Mesodermal cell (in vitro differentiated cells): ENCODE measurements at regions not wholly inside any gene's neighbourhood (a gene's known extent, or its start where the extent isn't known, plus 50 kb on each side); places are given as distances from the start of the nearest gene placed in this dataset.
A peak's percentile ranks its signal among the peaks of the same experiment; 100 is the strongest.

ENCODE experiments used
- H3K27ac ChIP-seq: 2 replicates; pipeline ENCODE4 v1.7.0; 2013; ENCODE audit warnings: mild to moderate bottlenecking, low read depth, low read length, moderate library complexity; ENCODE audit not compliant: severe bottlenecking
- H3K36me3 ChIP-seq: 2 replicates; pipeline ENCODE4 v1.7.1; 2013; ENCODE audit warnings: mild to moderate bottlenecking, low read length, moderate library complexity; ENCODE audit not compliant: control insufficient read depth, insufficient read depth
- H3K4me1 ChIP-seq: one replicate; pipeline ENCODE4 v1.7.1; 2013; ENCODE audit warnings: mild to moderate bottlenecking, low read length; ENCODE audit not compliant: insufficient read depth, control insufficient read depth, poor library complexity, severe bottlenecking
- H3K4me3 ChIP-seq: 2 replicates; pipeline ENCODE4 v1.7.0; 2013; ENCODE audit warnings: low read length, control low read depth, mild to moderate bottlenecking; ENCODE audit not compliant: insufficient read depth, poor library complexity, severe bottlenecking; ENCODE audit errors: extremely low read depth
- H3K9me3 ChIP-seq: 2 replicates; pipeline ENCODE4 v1.7.1; 2013; ENCODE audit warnings: mild to moderate bottlenecking, low read length, moderate library complexity; ENCODE audit not compliant: control insufficient read depth
- WGBS, 2 experiments: methylation state at CpG; one replicate each; pipeline ENCODE4 v1.1.5; 2013; ENCODE audit warnings: missing lambda C conversion rate in 2 of 2; ENCODE audit not compliant: insufficient coverage in 2 of 2; 5-methylcytosine and 5-hydroxymethylcytosine counted together

DNA sequence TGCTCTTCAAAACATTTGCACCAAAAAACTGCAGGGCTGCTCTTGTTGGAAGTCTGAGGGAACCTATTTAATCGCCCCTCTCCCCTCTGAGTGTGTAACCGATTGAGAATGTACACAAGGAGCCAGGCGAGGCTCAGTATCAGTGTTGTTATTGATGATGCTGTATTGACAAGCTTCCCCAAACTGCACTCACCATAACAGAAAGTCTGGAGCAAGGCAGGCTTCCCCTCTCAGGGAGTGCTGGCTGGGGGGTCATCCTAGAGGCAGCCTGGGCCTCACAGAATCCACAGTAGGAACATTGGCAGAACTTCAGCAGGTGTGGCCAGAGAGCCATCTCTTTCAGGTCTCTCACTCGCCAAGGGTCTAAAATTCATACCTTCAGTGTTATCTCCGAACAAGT is 58.1 kb upstream of the TUNAR start:
- Histone ChIP-seq H3K4me3 (no peak overlapping the region), H3K9me3 (no peaks in the 10 kb centered on the region), H3K27ac (no peak overlapping the region), H3K36me3 (no peaks in the 10 kb centered on the region), H3K4me1 (peaks cover 4% of the 10 kb centered on the region)
- 100% methylated on average over 1 to 2 of the region's 5 CpGs for WGBS, 2 experiments

GRCh38 chr14:95817271-95817670 is 59.4 kb upstream of the TUNAR start:
- Histone ChIP-seq H3K36me3 (no peaks in the 10 kb centered on the region), H3K27ac (no peak overlapping the region)
- WGBS, 2 experiments: 60% methylated on average over 1 of the region's 2 CpGs; no CpG with 5 or more reads in 1 of the 2 experiments

DNA sequence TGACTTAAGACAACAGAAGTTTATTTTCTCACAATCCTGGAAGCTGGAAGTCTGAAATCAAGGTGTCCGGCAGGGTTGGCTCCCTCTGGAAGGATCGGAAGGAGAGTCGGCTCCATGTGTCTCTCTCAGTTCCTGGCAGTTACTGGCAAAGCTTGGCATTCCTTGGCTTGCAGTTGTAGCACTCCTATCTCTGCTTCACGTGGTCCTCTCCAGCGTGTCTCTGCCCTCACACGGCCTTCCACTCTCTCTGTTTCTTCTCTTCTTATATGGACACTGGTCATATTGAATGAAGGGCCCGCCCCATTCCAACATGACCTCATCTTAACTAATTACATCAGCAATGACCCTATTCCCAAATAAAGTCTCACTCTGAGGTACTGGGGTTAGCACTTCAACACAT is 60.1 kb upstream of the TUNAR start:
- no peak overlapping the region for H3K4me3 ChIP-seq
- H3K4me1 ChIP-seq: peaks cover 4% of the 10 kb centered on the region
- WGBS, 2 experiments: 81 to 91% methylated on average over 5 to 7 of the region's 7 CpGs
- no peaks in the 10 kb centered on the region for H3K36me3 ChIP-seq
- H3K27ac ChIP-seq: no peak overlapping the region
- H3K9me3 ChIP-seq: no peaks in the 10 kb centered on the region

More at GRCh38 chr14:95817271-95817670, 59.4 kb upstream of the TUNAR start:
- no peaks in the 10 kb centered on the region for H3K9me3 ChIP-seq
- peaks cover 4% of the 10 kb centered on the region for H3K4me1 ChIP-seq
- H3K4me3 ChIP-seq: no peak overlapping the region

DNA sequence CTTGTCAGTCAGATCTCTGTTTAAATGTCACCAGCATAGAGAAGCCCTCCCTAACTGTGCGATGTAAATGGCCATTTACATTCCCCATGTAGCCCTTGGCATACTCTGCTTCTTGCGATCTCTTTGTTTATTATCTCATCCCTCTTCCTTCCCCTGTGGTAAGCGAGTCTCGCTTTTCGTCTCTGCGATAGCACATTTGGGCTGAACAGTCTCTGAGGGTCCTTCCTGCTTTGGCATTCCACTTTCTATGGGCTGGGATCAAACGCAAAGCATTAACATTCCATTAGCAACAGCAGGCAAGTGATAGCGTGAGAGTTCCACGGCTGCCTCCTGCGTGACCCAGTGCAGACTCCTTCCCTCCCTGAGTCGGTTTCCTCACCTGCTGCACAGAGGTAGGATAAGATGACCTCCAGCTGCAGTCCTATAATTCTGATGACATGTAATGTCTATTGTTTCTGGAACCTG is 61.4 kb upstream of the TUNAR start:
- H3K4me3 ChIP-seq: no peak overlapping the region
- H3K27ac ChIP-seq: peak overlapping the region; percentile 17
- WGBS, 2 experiments: 61 to 66% methylated on average over 10 of the region's 11 CpGs
- H3K36me3 ChIP-seq: no peaks in the 10 kb centered on the region
- peaks cover 4% of the 10 kb centered on the region for H3K4me1 ChIP-seq
- H3K9me3 ChIP-seq: no peaks in the 10 kb centered on the region

GRCh38 chr14:95814363-95815225 is 62.0 kb upstream of the TUNAR start:
- WGBS, 2 experiments: 92 to 95% methylated on average over 9 to 10 of the region's 10 CpGs
- H3K27ac ChIP-seq: peak overlapping the region; percentile 17
- no peaks in the 10 kb centered on the region for H3K36me3 ChIP-seq
- no peaks in the 10 kb centered on the region for H3K9me3 ChIP-seq
- no peak overlapping the region for H3K4me3 ChIP-seq
- peaks cover 4% of the 10 kb centered on the region for H3K4me1 ChIP-seq

- 90% methylated on average over 4 of the region's 4 CpGs; no CpG with 5 or more reads in 1 of the 2 experiments for WGBS, 2 experiments
- no peak overlapping the region for H3K4me3 ChIP-seq
- no peak overlapping the region for H3K27ac ChIP-seq
- H3K4me1 ChIP-seq: peaks cover 4% of the 10 kb centered on the region
- H3K9me3 ChIP-seq: no peaks in the 10 kb centered on the region
- H3K36me3 ChIP-seq: no peaks in the 10 kb centered on the region
Measured at GRCh38 chr14:95811813-95812212, 64.8 kb upstream of the TUNAR start.

DNA sequence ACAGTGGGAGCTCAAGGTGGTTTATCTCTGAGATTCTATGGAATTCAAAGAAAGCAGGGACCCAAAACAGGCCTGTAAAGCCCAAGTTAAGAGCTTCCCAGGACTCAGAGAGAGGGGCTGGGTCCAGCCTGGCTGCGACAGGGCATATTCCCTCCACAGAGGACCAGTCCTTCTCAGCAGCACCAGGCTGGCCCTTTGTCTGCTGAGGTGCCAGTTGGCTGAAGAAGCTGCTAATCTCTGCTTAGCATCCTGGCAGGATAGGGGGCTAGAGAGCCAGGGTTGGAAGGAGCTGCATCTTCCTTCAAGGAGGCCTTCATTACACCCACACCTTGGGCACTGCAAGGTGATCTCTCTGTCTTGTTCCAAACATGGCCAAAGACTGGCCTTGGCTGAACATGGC is 68.3 kb upstream of the TUNAR start:
- H3K36me3 ChIP-seq: no peaks in the 10 kb centered on the region
- H3K4me3 ChIP-seq: no peak overlapping the region
- WGBS, 2 experiments: 100% methylated on average over 1 of the region's 1 CpG; no CpG with 5 or more reads in 1 of the 2 experiments
- no peaks in the 10 kb centered on the region for H3K4me1 ChIP-seq
- no peak overlapping the region for H3K27ac ChIP-seq
- H3K9me3 ChIP-seq: no peaks in the 10 kb centered on the region

- H3K4me1 ChIP-seq: no peaks in the 10 kb centered on the region
- H3K9me3 ChIP-seq: no peaks in the 10 kb centered on the region
- H3K36me3 ChIP-seq: no peaks in the 10 kb centered on the region
- WGBS, 2 experiments: 56 to 86% methylated on average over 3 to 5 of the region's 5 CpGs
- no peak overlapping the region for H3K4me3 ChIP-seq
- H3K27ac ChIP-seq: no peak overlapping the region
Measured at GRCh38 chr14:95796788-95797187, 79.8 kb upstream of the TUNAR start.

DNA sequence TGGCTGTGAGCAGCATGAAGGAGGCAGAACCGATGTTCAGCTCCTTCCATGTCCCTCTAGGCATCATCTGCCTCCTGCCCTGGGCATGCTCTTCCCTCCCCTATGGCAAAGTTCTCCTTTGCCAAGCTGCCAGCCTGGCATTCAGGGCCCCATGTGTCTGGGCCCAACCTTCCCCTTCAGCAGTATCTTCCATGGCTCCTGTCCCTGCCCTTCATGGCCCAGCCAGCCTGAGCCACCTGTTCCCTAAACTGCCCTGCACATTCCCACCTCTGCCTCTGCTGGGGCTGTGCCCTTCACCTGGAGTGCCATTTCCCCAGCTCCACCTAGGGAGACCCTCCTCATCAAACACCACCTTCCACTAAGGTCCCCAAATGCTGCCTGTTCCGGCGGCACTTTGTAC is 74.0 kb upstream of the TCL1A start:
- WGBS, 2 experiments: 90 to 92% methylated on average over 3 of the region's 3 CpGs
- Histone ChIP-seq H3K4me1 (no peaks in the 10 kb centered on the region), H3K9me3 (no peaks in the 10 kb centered on the region), H3K36me3 (no peaks in the 10 kb centered on the region), H3K4me3 (no peak overlapping the region), H3K27ac (no peak overlapping the region)

DNA sequence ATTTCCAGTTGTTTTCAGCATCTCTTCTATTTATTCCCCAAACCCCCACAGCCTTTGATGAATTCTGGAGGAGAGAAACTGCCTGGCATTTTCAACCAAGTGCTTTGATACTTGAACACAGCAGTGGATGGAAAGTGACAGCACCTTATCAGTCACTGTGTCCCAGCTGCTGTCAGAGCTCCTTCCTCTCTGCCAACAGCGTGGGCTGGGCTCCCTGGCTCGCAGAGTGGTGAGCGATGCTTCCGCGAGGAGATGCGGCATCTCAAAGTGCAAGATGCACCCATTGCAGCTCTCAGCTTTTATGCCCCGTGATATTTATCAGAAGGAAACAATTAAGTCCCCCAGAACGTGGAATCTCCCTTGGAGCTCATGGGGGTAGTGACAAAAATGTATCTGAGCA is 72.6 kb upstream of the TCL1A start:
- no peaks in the 10 kb centered on the region for H3K4me1 ChIP-seq
- H3K27ac ChIP-seq: no peak overlapping the region
- H3K9me3 ChIP-seq: no peaks in the 10 kb centered on the region
- 67 to 88% methylated on average over 4 to 6 of the region's 8 CpGs for WGBS, 2 experiments
- no peaks in the 10 kb centered on the region for H3K36me3 ChIP-seq
- H3K4me3 ChIP-seq: no peak overlapping the region

DNA sequence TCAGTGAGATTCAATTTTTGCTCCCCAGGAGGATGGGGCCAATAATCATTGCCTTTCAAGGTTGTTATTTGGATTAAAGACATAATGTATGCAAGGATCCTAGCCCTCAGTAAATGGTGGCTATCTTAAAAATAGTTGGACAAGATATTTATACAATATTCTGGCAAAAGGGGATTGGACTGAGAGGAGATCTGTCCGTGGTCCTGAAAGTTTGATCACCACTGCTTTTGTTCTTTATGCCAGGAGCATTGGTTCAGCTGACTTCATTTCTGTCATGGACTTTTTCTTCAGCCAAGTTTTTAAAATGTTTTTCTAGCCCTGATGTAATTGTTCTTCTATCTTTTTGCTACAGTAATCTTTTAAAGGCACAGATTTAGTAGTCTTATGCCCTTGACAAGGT is 70.2 kb upstream of the TCL1A start:
- Histone ChIP-seq H3K4me3 (no peak overlapping the region), H3K36me3 (no peaks in the 10 kb centered on the region), H3K4me1 (no peaks in the 10 kb centered on the region), H3K27ac (no peak overlapping the region), H3K9me3 (no peaks in the 10 kb centered on the region)
- WGBS, 2 experiments: 0% methylated on average over 1 of the region's 1 CpG
